ENCODE measurements at regions not wholly inside any gene's neighbourhood (a gene's known extent, or its start where the extent isn't known, plus 50 kb on each side); places are given as distances from the start of the nearest gene placed in this dataset.

DNA sequence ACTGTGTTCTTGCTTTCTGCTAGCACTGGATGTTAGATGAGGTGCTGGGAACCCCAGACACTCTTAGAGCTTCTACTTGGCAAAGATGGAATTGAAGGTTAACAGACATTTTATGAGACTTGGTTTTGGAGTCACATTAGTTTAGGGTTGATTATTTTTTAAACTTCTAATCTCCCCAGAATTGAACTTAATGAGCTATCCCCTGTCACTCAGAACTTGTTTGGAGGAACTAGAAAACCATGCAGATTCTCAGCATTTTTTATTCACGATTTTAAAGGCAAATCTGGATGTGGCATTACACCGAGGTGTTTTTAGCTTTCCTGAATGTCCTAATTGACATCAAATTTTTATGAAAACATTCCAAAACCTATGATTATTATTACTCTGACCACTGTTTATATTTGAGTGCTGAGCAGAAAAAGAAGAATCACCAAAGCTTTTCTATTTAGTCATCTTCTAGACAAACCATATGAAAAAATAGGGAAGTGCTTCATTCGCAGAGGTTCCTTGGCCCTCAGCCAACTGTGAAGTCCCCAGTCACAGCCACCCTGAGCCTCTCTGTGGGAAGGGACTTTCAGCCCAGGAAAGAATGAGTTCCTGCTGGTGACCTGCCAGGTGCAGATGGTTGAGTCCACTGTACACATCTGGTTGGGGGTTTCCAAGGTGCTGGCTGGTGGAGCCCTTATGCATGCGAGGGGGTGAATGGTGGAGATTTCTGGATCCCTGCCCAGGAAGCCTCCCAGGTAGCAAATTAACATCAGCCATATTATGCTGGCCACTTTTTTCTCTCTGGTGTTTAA, 196.0 kb upstream of the TOPAZ1 start:
- no peak overlapping the region for H3K4me3 ChIP-seq
- ATAC-seq: peak; percentile 68
- H3K4me1 ChIP-seq (ENCODE audit: low read depth): no peaks in the 10 kb centered on the region
- peak; percentile 39 to 56 (median 47) for DNase-seq
- no peaks in the 10 kb centered on the region for H3K9me3 ChIP-seq
- no peaks in the 10 kb centered on the region for H3K36me3 ChIP-seq (ENCODE audit: low read depth)
- intact Hi-C loops (cut with DNase I, micrococcal nuclease): no loop called here
- TF ChIP-seq, protein P1, sequence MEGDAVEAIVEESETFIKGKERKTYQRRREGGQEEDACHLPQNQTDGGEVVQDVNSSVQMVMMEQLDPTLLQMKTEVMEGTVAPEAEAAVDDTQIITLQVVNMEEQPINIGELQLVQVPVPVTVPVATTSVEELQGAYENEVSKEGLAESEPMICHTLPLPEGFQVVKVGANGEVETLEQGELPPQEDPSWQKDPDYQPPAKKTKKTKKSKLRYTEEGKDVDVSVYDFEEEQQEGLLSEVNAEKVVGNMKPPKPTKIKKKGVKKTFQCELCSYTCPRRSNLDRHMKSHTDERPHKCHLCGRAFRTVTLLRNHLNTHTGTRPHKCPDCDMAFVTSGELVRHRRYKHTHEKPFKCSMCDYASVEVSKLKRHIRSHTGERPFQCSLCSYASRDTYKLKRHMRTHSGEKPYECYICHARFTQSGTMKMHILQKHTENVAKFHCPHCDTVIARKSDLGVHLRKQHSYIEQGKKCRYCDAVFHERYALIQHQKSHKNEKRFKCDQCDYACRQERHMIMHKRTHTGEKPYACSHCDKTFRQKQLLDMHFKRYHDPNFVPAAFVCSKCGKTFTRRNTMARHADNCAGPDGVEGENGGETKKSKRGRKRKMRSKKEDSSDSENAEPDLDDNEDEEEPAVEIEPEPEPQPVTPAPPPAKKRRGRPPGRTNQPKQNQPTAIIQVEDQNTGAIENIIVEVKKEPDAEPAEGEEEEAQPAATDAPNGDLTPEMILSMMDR (IDR thresholded peaks at IDR 0.05): no peak

GRCh38 chr3:44047796-44048195, 193.9 kb upstream of the TOPAZ1 start:
- ATAC-seq (no peak), DNase-seq (no peak)
- intact Hi-C loops (cut with DNase I, micrococcal nuclease): no loop called here
- TF ChIP-seq, protein P1 (IDR thresholded peaks at IDR 0.05): no peak
- Histone ChIP-seq H3K4me1 (ENCODE audit: low read depth) (no peaks in the 10 kb centered on the region), H3K36me3 (ENCODE audit: low read depth) (no peaks in the 10 kb centered on the region), H3K9me3 (no peaks in the 10 kb centered on the region), H3K4me3 (no peak overlapping the region)

GRCh38 chr3:44048196-44048924, 193.3 kb upstream of the TOPAZ1 start:
- intact Hi-C loops (cut with DNase I, micrococcal nuclease): no loop called here
- Histone ChIP-seq H3K4me1 (ENCODE audit: low read depth) (no peaks in the 10 kb centered on the region), H3K9me3 (no peaks in the 10 kb centered on the region), H3K4me3 (no peak overlapping the region), H3K36me3 (ENCODE audit: low read depth) (no peaks in the 10 kb centered on the region)
- DNase-seq (no peak), ATAC-seq (no peak)
- TF ChIP-seq, protein P1 (IDR thresholded peaks at IDR 0.05): no peak

DNA sequence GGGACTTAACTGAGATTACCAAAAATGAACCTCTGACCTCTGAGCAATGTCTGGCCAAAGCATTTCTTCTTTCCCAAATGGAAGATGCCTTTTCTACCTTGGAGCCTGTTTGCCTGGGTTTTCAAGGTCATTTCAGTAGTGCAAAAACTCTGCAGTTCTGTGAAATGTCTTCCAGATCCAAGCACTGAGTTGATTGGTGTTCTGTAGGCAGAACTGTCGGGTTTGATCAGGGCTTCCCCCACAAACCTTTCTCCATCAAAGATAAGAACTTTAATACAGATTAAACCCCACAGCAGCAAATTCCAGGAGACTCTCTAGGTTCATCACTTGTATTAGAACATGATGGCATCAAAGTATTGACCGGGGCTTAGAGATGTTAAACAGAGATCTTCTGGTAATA, 192.7 kb upstream of the TOPAZ1 start:
- Histone ChIP-seq H3K9me3 (no peaks in the 10 kb centered on the region), H3K36me3 (ENCODE audit: low read depth) (no peaks in the 10 kb centered on the region), H3K4me3 (no peak overlapping the region), H3K4me1 (ENCODE audit: low read depth) (no peaks in the 10 kb centered on the region)
- intact Hi-C loops (cut with DNase I, micrococcal nuclease): no loop called here
- no peak for ATAC-seq
- no peak for DNase-seq
- TF ChIP-seq, protein P1 (IDR thresholded peaks at IDR 0.05): no peak

GRCh38 chr3:44050101-44050500, 191.6 kb upstream of the TOPAZ1 start:
- TF ChIP-seq, protein P1 (IDR thresholded peaks at IDR 0.05): no peak
- DNase-seq (no peak), ATAC-seq (no peak)
- Histone ChIP-seq H3K36me3 (ENCODE audit: low read depth) (no peaks in the 10 kb centered on the region), H3K4me1 (ENCODE audit: low read depth) (no peaks in the 10 kb centered on the region), H3K9me3 (no peaks in the 10 kb centered on the region), H3K4me3 (no peak overlapping the region)
- intact Hi-C loops (cut with DNase I, micrococcal nuclease): no loop called here
